CD4-positive, alpha-beta memory T cell (primary cell): ENCODE measurements at regions not wholly inside any gene's neighbourhood (a gene's known extent, or its start where the extent isn't known, plus 50 kb on each side); places are given as distances from the start of the nearest gene placed in this dataset.

Experiments
- CTCF ChIA-PET: fragments of 350-600 bp; sonication (Branson Sonifier 250); formaldehyde crosslinking; loops from one replicate; lab custom pipeline; 2021; ENCODE audit warnings: inconsistent platforms; ENCODE audit not compliant: partially characterized antibody; lab: Charles Lee
- POLR2A ChIA-PET: fragments of 350-600 bp; sonication (Branson Sonifier 250); formaldehyde crosslinking; loops from one replicate; lab custom pipeline; 2021; ENCODE audit not compliant: partially characterized antibody; lab: Charles Lee
- DNase-seq, 5 donors: peaks; one replicate each; pipeline versions ENCODE4 v3.0.0 to v3.0.0-alpha.2; 2020 to 2022; ENCODE audit warnings: mixed read lengths in 1 of 5
- H3K27ac ChIP-seq: one replicate; pipeline ENCODE4 v1.7.0; 2013; ENCODE audit warnings: low read depth, low read length
- H3K27me3 ChIP-seq: 2 replicates; pipeline ENCODE4 v1.7.0; 2013; ENCODE audit warnings: mild to moderate bottlenecking, low read length, moderate library complexity; ENCODE audit not compliant: insufficient read depth
- H3K36me3 ChIP-seq: 2 replicates; pipeline ENCODE4 v1.7.0; 2013; ENCODE audit warnings: mild to moderate bottlenecking, low read length, moderate library complexity; ENCODE audit not compliant: insufficient read depth
- H3K4me1 ChIP-seq: 2 replicates; pipeline ENCODE4 v1.7.0; 2013; ENCODE audit warnings: mild to moderate bottlenecking, low read length, moderate library complexity; ENCODE audit not compliant: insufficient read depth
- H3K4me3 ChIP-seq, 2 donors: one replicate each; pipeline ENCODE4 v1.7.0; 2013; ENCODE audit warnings: low read length in 2 of 2, mild to moderate bottlenecking in 1 of 2
- H3K9me3 ChIP-seq, 2 donors: one replicate each; pipeline ENCODE4 v1.7.0; 2013; ENCODE audit warnings: low read length in 2 of 2, control low read depth in 1 of 2; ENCODE audit not compliant: control insufficient read depth in 1 of 2
- H3K27ac Mint-ChIP-seq, 7 donors: one replicate each; pipeline ENCODE4 v1.8.0; 2020 to 2021; ENCODE audit warnings: mixed read lengths in 7 of 7, mild to moderate bottlenecking in 6 of 7, inconsistent platforms in 3 of 7, moderate library complexity in 3 of 7
- H3K27me3 Mint-ChIP-seq, 2 donors: one replicate each; pipeline ENCODE4 v1.8.0; 2020 to 2021; ENCODE audit warnings: mixed read lengths in 2 of 2
- H3K36me3 Mint-ChIP-seq, 2 donors: one replicate each; pipeline ENCODE4 v1.8.0; 2020 to 2021; ENCODE audit warnings: mixed read lengths in 2 of 2, inconsistent platforms in 1 of 2, mild to moderate bottlenecking in 1 of 2
- H3K4me1 Mint-ChIP-seq, 4 donors: one replicate each; pipeline ENCODE4 v1.8.0; 2020 to 2021; ENCODE audit warnings: mixed read lengths in 4 of 4, mild to moderate bottlenecking in 1 of 4
- H3K4me3 Mint-ChIP-seq, 8 donors: one replicate each; pipeline ENCODE4 v1.8.0; 2020 to 2021; ENCODE audit warnings: mixed read lengths in 8 of 8, mild to moderate bottlenecking in 7 of 8, moderate library complexity in 6 of 8, inconsistent platforms in 3 of 8
- H3K9me3 Mint-ChIP-seq, 8 donors: one replicate each; pipeline ENCODE4 v1.8.0; 2020 to 2021; ENCODE audit warnings: mixed read lengths in 8 of 8, mild to moderate bottlenecking in 5 of 8, inconsistent platforms in 3 of 8, moderate library complexity in 1 of 8
- intact Hi-C: fragments of 100-400 bp; cut with micrococcal nuclease; formaldehyde crosslinking; loops from one replicate; pipeline ENCODE4 v1.15.1; 2023

DNA sequence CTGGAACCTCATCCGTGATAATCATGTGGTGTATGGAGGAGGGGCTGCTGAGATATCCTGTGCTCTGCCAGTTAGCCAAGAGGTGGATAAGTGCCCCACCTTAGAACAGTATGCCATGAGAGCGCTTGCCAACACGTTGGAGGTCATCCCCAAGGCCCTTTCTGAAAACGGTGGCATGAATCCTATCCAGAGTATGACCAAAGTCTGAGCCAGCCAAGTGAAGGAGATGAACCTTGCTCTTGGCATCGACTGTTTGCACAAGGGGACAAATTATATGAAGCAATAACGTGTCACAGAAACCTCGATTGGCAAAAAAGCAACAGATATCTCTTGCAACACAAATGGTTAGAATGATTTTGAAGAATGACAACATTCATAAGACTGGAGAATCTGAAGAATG is 251.2 kb upstream of the OBI1 start:
- H3K27ac Mint-ChIP-seq: no peak overlapping the region
- H3K9me3 Mint-ChIP-seq: peaks cover 0 to 7% (median 0%) of the 10 kb centered on the region in 8 donors
- H3K4me3 Mint-ChIP-seq: no peak overlapping the region
- H3K4me1 ChIP-seq: no peaks in the 10 kb centered on the region
- ChIA-PET CTCF (no interaction called here), POLR2A (no interaction called here)
- H3K27me3 ChIP-seq: no peaks in the 10 kb centered on the region
- no peaks in the 10 kb centered on the region for H3K36me3 ChIP-seq
- intact Hi-C loops: no loop called here
- no peak for DNase-seq
- no peaks in the 10 kb centered on the region for H3K36me3 Mint-ChIP-seq
- no peak overlapping the region for H3K27ac ChIP-seq
- H3K9me3 ChIP-seq: no peaks in the 10 kb centered on the region
- H3K27me3 Mint-ChIP-seq: peaks cover 0 to 1% of the 10 kb centered on the region in 2 donors
- no peaks in the 10 kb centered on the region for H3K4me1 Mint-ChIP-seq
- no peak overlapping the region for H3K4me3 ChIP-seq

DNA sequence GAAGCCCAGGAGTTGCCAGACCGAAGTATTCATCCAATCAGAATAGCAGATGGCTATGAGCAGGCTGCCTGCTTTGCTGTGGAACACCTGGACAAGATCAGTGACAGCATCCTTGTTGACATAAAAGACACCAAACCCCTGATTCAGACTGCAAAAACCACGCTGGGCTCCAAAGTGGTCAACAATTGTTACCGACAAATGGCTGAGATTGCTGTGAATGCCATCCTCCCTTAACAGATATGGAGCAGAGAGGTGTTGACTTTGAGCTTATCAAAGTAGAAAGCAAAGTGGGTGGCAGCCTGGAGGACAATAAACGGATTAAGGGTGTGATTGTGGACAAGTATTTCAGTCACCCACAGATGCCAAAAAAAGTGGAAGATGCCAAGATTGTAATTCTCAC is 250.3 kb upstream of the OBI1 start:
- H3K9me3 ChIP-seq: no peaks in the 10 kb centered on the region
- Mint-ChIP-seq H3K4me1 (no peaks in the 10 kb centered on the region), H3K27me3 (peaks cover 0 to 1% of the 10 kb centered on the region in 2 donors), H3K4me3 (no peak overlapping the region), H3K27ac (no peak overlapping the region), H3K9me3 (peaks cover 0 to 7% (median 0%) of the 10 kb centered on the region in 8 donors), H3K36me3 (no peaks in the 10 kb centered on the region)
- no peaks in the 10 kb centered on the region for H3K36me3 ChIP-seq
- H3K4me1 ChIP-seq: no peaks in the 10 kb centered on the region
- DNase-seq: no peak
- H3K27me3 ChIP-seq: no peaks in the 10 kb centered on the region
- no peak overlapping the region for H3K27ac ChIP-seq
- intact Hi-C loops: no loop called here
- ChIA-PET POLR2A (no interaction called here), CTCF (no interaction called here)
- no peak overlapping the region for H3K4me3 ChIP-seq

DNA sequence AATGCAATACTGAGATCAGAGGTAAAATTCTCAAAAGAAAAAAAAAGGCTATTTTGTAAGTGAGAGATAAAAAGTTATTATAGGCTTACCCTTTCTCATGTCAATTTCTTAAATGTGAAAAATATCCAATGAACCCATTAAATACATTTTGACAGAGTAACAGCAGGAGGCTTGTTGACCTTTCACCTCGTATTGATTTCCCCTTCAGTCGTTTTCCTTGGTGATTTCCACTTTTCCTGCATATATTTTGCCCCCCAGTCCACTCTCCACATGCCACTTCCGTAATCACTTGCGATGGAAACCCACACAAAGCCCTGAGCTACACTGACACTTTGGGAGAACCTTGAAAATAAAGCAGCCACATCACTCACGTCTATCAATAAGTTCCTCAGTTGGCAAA is 248.1 kb upstream of the OBI1 start:
- Mint-ChIP-seq H3K36me3 (no peaks in the 10 kb centered on the region), H3K4me1 (no peaks in the 10 kb centered on the region), H3K27ac (no peak overlapping the region), H3K27me3 (peaks cover 0 to 3% of the 10 kb centered on the region in 2 donors), H3K9me3 (peaks cover 0 to 4% (median 0%) of the 10 kb centered on the region in 8 donors), H3K4me3 (no peak overlapping the region)
- POLR2A ChIA-PET: no interaction called here
- no peaks in the 10 kb centered on the region for H3K4me1 ChIP-seq
- CTCF ChIA-PET: no interaction called here
- intact Hi-C loops: no loop called here
- no peaks in the 10 kb centered on the region for H3K36me3 ChIP-seq
- no peak overlapping the region for H3K4me3 ChIP-seq
- DNase-seq: no peak
- no peaks in the 10 kb centered on the region for H3K9me3 ChIP-seq
- H3K27ac ChIP-seq: no peak overlapping the region
- no peaks in the 10 kb centered on the region for H3K27me3 ChIP-seq

- no peak overlapping the region for H3K27ac ChIP-seq
- H3K4me1 Mint-ChIP-seq: no peaks in the 10 kb centered on the region
- ChIA-PET CTCF (no interaction called here), POLR2A (no interaction called here)
- H3K4me3 ChIP-seq: no peak overlapping the region
- H3K4me3 Mint-ChIP-seq: no peak overlapping the region
- DNase-seq: no peak
- peaks cover 0 to 2% of the 10 kb centered on the region in 2 donors for H3K27me3 Mint-ChIP-seq
- H3K27me3 ChIP-seq: no peaks in the 10 kb centered on the region
- intact Hi-C loops: no loop called here
- H3K9me3 Mint-ChIP-seq: peaks cover 0 to 10% (median 1%) of the 10 kb centered on the region in 8 donors
- H3K4me1 ChIP-seq: no peaks in the 10 kb centered on the region
- H3K36me3 Mint-ChIP-seq: no peaks in the 10 kb centered on the region
- H3K9me3 ChIP-seq: no peaks in the 10 kb centered on the region
- no peaks in the 10 kb centered on the region for H3K36me3 ChIP-seq
- no peak overlapping the region for H3K27ac Mint-ChIP-seq
Observed at GRCh38 chr13:78897200-78897599, 238.2 kb upstream of the OBI1 start.

DNA sequence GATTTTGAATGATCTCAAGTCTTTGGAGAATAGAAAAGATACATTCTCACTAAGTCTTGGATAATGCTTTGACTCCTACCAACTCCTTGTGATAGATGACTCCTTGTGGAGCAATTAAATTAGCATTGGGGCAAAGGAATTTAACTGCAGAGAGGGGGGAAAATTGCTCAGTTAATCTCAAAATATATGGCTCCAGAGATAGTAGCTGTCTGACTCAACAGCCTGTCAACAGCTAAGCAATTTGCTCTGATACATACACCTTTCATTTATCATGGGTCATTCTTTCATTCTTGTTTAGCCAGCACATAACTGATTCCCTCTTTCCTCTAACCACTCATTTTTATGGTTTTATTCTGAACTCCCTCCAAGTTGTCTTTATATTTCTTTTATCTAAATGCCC is 225.6 kb upstream of the OBI1 start:
- Mint-ChIP-seq H3K36me3 (no peaks in the 10 kb centered on the region), H3K27me3 (peaks cover 0 to 3% of the 10 kb centered on the region in 2 donors), H3K27ac (no peak overlapping the region), H3K9me3 (peaks cover 0 to 6% (median 0%) of the 10 kb centered on the region in 8 donors), H3K4me1 (no peaks in the 10 kb centered on the region), H3K4me3 (no peak overlapping the region)
- Histone ChIP-seq H3K9me3 (no peaks in the 10 kb centered on the region), H3K36me3 (no peaks in the 10 kb centered on the region), H3K27me3 (no peaks in the 10 kb centered on the region), H3K4me1 (no peaks in the 10 kb centered on the region), H3K27ac (no peak overlapping the region), H3K4me3 (no peak overlapping the region)
- ChIA-PET POLR2A (no interaction called here), CTCF (no interaction called here)
- intact Hi-C loops: no loop called here
- DNase-seq: no peak

DNA sequence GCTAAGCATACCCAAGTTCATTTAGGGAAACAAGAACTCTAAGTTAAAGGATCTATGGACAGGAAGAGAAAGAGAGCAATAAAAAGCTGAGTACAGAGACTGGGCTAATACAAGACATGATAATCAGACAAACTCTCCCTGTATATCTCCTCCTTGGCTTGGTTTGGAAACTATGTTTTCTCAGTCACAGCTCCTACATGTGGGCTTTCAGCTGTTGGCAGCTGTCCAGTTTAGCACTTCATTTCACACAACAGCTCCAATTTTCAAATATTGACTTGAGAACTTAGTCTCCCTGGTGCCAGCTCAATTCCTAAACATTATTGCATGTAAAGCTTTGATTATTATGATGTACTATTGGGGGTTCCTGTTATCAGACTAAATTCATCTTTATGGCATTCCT is 222.8 kb upstream of the OBI1 start:
- Histone ChIP-seq H3K27ac (no peak overlapping the region), H3K9me3 (no peaks in the 10 kb centered on the region), H3K36me3 (no peaks in the 10 kb centered on the region), H3K4me3 (no peak overlapping the region), H3K4me1 (no peaks in the 10 kb centered on the region), H3K27me3 (no peaks in the 10 kb centered on the region)
- H3K9me3 Mint-ChIP-seq: peaks cover 0 to 6% (median 0%) of the 10 kb centered on the region in 8 donors
- H3K36me3 Mint-ChIP-seq: no peaks in the 10 kb centered on the region
- H3K27me3 Mint-ChIP-seq: no peaks in the 10 kb centered on the region
- peak overlapping the region in 1 of 7 donors; percentile 11 for H3K27ac Mint-ChIP-seq
- intact Hi-C loops: no loop called here
- no peaks in the 10 kb centered on the region for H3K4me1 Mint-ChIP-seq
- ChIA-PET POLR2A (no interaction called here), CTCF (no interaction called here)
- no peak for DNase-seq
- H3K4me3 Mint-ChIP-seq: no peak overlapping the region

DNA sequence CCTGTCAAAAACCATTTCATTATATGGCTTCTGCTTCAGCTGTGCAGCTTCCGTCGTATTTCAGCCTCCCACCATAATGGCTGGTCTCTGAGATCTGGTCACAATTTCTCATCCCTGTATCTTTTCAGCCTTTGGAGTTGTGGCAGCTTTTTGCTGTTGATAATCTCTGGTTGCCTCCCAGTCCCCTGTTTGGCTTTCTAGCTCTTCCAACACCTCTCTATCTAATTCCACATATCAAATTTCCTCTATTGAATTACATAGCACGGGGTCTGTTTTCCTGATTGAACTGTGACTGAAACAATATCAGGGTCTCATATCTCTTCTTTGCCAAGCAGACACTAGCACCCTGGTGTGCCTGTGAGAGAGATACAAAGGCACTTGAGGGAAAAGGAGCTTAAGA is 222.1 kb upstream of the OBI1 start:
- Histone ChIP-seq H3K27me3 (no peaks in the 10 kb centered on the region), H3K9me3 (no peaks in the 10 kb centered on the region), H3K36me3 (no peaks in the 10 kb centered on the region), H3K4me3 (no peak overlapping the region), H3K27ac (no peak overlapping the region), H3K4me1 (no peaks in the 10 kb centered on the region)
- H3K36me3 Mint-ChIP-seq: no peaks in the 10 kb centered on the region
- no peak overlapping the region for H3K4me3 Mint-ChIP-seq
- POLR2A ChIA-PET: no interaction called here
- no peaks in the 10 kb centered on the region for H3K27me3 Mint-ChIP-seq
- CTCF ChIA-PET: no interaction called here
- intact Hi-C loops: no loop called here
- DNase-seq: no peak
- peaks cover 0 to 6% (median 0%) of the 10 kb centered on the region in 8 donors for H3K9me3 Mint-ChIP-seq
- no peaks in the 10 kb centered on the region for H3K4me1 Mint-ChIP-seq
- H3K27ac Mint-ChIP-seq: no peak overlapping the region
